HG02973 (cell line): ENCODE measurements at regions not wholly inside any gene's neighbourhood (a gene's known extent, or its start where the extent isn't known, plus 50 kb on each side); places are given as distances from the start of the nearest gene placed in this dataset.
"Not testable (repeated sequence)": the region's sequence is repeated elsewhere in the genome, so short reads cannot be mapped to it uniquely, and the experiment has no call there.

Experiments used
- ATAC-seq: cut with Tn5 transposase; IDR thresholded peaks from one replicate; pipeline ENCODE4 v1.9.1; 2021; ENCODE audit warnings: moderate library complexity; ENCODE audit not compliant: unreplicated experiment

GRCh38 chr11:38751421-38751820 lies 2153.4 kb upstream of the RAG2 start:
- ATAC-seq: no peak

GRCh38 chr11:38746516-38746915 lies 2148.5 kb upstream of the RAG2 start:
- ATAC-seq: not testable (repeated sequence)

GRCh38 chr11:38723361-38723760 lies 2125.3 kb upstream of the RAG2 start:
- ATAC-seq: no peak

- no peak for ATAC-seq
Observed at GRCh38 chr11:38721586-38722315, 2123.7 kb upstream of the RAG2 start.

GRCh38 chr11:38718659-38719058 lies 2120.6 kb upstream of the RAG2 start:
- no peak for ATAC-seq

DNA sequence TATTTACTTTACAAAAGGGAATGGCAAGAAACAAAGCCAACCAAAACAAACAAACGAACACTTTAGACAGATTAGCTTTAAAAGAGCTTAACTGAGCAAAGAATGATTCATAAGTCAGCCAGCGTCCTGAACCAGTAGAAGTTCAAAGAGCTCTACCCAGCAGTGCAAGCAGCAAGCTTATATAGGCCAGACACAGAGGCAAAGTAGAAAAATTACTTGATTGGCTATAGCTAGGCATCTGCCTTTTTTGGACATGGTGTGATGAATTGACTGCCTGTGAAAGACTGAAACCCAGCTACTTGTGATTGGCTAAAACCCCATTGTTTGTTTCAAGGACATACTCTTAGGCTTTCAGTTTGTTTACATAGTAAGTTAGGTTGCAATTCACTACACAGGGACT lies 2120.0 kb upstream of the RAG2 start:
- ATAC-seq: no peak

DNA sequence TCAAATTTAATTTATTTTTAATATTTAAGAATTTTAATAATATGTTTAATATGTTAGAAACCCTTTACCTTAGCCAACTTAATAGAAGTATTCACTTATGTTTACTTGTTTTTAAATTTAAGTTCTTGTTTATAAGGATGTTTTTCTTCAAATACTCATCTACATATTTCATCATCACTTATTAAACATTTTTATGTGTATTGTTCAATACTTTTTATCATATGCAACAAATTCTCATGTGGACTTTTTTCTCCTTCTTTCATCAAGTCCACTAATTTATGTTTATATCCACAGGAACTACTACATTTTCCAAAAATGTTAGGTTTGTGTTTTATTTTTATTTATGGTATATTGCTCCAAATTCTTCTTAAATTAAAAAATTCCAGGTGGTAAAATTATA lies 2113.1 kb upstream of the RAG2 start:
- ATAC-seq: no peak

DNA sequence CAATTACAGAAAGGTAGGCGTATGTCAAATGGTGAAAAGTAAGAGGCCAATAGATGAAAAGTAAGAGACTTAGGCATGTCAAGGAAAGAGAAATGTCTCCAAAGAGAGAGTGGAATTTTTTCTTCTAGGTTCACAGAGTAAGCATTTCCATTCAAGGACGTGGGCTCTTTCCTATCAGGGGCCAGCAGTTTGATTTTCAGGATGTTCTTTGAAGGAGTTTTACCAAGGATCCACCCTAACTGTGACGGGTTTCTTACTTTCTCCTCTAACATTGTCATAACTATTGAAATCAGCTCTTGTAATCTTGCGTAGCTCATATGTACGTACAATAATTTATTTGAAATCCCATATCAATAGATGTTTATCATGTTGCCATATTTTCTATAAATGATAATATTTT lies 2112.2 kb upstream of the RAG2 start:
- no peak for ATAC-seq

DNA sequence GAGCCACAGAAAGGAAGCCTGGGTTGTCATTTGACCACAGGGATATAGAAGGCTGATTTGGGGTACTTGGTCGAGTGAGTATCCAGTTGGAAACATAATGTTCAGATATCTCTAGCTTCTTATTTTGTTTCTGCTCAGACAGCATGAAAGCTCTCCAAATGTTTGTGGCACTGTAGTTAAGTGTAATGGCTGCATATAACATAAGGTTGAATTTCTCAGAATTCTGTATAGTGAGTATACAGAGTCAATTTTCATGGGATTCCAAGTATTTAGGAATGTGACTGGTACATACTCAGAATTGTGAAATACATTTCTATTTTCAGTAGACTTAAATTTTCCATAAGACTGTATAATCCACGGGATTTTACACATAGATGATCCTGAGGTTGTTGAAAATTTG lies 2102.1 kb upstream of the RAG2 start:
- no peak for ATAC-seq

DNA sequence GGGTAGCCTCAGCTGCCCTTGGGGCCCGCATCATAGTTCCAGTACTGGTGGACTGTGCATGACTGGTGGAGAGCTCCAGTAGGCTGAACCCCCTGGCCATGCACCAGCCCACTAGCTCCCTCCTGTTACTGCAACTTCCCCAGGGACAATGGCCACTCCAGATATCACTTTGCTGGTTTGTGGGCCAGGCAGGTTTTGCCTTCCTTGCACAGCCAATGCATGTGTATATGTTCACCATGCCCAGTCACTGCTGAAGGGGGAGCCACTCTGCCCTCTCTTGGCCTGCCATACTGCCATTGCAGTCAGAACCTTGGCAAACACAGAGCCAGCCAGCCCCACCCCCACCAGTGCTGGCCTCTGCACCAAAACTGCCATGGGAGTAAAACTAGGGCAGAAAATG lies 2095.3 kb upstream of the RAG2 start:
- no peak for ATAC-seq

GRCh38 chr11:38690211-38690610 lies 2092.2 kb upstream of the RAG2 start:
- ATAC-seq: not testable (repeated sequence)

GRCh38 chr11:38687008-38687407 lies 2089.0 kb upstream of the RAG2 start:
- no peak for ATAC-seq

- no peak for ATAC-seq
Observed at GRCh38 chr11:38683484-38683883, 2085.4 kb upstream of the RAG2 start.

DNA sequence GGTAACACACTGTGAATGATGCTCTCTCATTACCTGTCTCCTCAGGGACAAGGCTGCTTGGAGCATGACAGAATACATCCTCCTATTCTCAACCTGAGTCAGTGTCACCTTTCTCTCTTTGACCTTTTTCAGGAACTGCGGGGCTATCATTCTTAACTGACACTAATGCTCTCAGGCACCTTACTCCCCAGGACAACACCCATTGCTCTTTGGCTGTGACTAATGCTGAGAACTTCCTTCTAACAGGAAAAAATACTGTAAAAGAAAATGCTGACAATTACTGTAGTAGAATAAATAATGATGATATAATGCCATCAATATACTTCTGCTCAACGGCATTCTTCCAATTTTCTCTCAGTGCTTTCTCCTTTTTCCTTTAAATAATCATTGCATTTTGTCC lies 2082.7 kb upstream of the RAG2 start:
- ATAC-seq: no peak

GRCh38 chr11:38680166-38680565 lies 2082.1 kb upstream of the RAG2 start:
- no peak for ATAC-seq

DNA sequence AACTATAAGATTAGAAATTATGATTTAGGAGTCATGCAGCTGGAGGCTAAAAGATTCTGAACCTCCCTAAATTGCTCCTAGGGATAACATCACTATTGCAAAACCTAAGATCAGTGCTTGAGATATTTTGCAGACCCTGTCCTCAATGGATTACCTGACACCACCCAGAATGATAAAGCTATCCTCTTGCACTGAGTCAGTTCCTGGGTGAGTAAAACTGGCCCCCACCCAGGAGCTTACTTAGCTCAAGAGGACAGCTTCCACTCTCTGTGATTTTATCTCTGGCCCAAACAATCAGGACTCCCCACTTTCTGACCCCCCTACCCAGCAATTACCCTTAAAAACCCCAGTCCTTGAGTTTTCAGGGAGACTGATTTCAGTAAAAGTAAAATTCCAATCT lies 2074.4 kb upstream of the RAG2 start:
- ATAC-seq: no peak

GRCh38 chr11:38667359-38667758 lies 2069.3 kb upstream of the RAG2 start:
- ATAC-seq: no peak

- no peak for ATAC-seq
Observed at GRCh38 chr11:38648604-38649003, 2050.6 kb upstream of the RAG2 start.

DNA sequence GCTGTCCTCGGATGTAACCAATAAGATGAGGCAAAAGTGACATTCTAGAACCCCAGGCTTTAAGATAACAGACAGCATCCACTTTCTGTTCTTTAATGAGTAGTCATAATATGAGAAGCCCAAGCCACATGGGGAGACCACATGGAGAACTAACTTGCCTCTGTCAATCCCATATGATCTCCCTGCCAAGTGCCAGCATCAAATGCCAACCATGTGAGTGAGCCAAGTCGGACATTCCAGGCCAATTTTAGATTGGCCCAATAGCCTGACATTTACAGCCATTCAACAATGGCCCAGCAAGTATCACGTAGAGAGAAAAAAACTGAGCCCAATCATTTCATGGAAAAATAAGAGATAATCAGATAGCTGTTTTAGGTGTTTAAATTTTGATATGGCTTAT lies 2048.3 kb upstream of the RAG2 start:
- no peak for ATAC-seq

DNA sequence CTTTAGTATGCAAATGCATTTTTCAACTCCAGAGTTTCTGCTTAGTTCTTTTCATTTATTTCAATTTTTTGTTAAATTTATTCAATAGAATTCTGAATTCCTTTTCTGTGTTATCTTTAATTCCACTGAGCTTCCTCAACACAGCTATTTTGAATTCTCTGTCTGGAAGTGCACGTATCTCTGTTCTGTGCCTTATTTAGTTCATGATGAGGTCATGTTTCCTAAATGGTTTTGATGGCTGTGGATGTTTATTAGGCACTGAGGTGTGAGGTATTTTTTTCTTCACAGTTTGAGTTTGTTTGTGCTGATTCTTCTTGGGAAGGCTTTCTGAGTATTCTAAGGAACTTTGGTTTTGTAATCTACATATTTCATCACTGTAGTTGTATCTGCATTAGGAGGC lies 2042.8 kb upstream of the RAG2 start:
- ATAC-seq: no peak

GRCh38 chr11:38612701-38613100 lies 2014.7 kb upstream of the RAG2 start:
- no peak for ATAC-seq

- not testable (repeated sequence) for ATAC-seq
Observed at GRCh38 chr11:38601371-38601770, 2003.3 kb upstream of the RAG2 start.

DNA sequence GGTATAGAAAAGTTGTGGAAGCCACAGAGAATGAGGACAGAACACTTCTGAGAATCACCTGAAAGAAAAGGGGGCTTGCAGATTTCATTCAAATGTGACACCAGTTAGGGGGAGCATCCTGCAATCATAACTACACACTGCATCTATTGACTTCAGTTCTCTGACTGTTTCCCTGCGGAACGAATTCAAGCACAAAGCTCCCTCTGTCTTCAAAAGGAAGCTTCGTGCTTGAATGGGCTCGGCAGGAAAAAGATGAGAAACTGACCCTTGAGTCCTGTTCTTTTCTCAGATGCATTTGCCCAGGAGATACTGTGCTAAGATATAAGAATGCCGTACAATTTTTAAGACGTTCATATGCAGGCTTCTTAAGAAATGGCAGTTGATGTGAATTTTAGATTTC lies 2000.4 kb upstream of the RAG2 start:
- no peak for ATAC-seq
